AG09309 (cell line): ENCODE measurements at regions not wholly inside any gene's neighbourhood (a gene's known extent, or its start where the extent isn't known, plus 50 kb on each side); places are given as distances from the start of the nearest gene placed in this dataset.
A peak's percentile ranks its signal among the peaks of the same experiment; 100 is the strongest.

Source experiments
- DNase-seq: peaks from one replicate; pipeline ENCODE4 v3.0.0-alpha.2; 2010; ENCODE audit warnings: low read depth
- H3K4me3 ChIP-seq: 2 replicates; pipeline ENCODE4 v1.5.1; 2011; ENCODE audit warnings: mild to moderate bottlenecking, low read depth, low read length, moderate library complexity; ENCODE audit not compliant: control insufficient read depth
- TF ChIP-seq, protein P1 (sequence below): IDR thresholded peaks from 2 replicates; pipeline ENCODE4 v1.5.1; 2011; ENCODE audit warnings: mild to moderate bottlenecking, low read depth, low read length, inconsistent platforms; ENCODE audit not compliant: insufficient read depth, control insufficient read depth; ENCODE audit errors: missing control alignments

DNA sequence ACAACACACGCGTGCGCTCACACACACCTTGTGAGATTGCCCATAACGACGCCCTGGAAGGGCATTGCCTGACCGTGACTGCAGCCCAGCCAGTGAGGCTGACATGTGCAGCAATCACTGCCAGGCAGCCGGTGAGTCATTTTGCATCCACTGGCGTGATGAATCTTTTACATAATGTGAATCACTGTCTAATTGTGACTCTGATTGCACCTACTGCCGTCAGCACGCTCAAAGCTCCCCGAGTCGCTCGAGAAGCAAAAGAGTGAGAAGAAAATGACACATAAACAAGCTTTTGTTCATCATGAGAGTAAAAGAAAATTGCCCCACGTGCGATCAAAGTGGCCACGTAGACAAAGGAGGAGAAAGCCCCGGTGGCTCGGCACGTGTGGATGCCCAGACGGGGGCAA lies 117.4 kb upstream of the PFKP start:
- TF ChIP-seq, protein P1, sequence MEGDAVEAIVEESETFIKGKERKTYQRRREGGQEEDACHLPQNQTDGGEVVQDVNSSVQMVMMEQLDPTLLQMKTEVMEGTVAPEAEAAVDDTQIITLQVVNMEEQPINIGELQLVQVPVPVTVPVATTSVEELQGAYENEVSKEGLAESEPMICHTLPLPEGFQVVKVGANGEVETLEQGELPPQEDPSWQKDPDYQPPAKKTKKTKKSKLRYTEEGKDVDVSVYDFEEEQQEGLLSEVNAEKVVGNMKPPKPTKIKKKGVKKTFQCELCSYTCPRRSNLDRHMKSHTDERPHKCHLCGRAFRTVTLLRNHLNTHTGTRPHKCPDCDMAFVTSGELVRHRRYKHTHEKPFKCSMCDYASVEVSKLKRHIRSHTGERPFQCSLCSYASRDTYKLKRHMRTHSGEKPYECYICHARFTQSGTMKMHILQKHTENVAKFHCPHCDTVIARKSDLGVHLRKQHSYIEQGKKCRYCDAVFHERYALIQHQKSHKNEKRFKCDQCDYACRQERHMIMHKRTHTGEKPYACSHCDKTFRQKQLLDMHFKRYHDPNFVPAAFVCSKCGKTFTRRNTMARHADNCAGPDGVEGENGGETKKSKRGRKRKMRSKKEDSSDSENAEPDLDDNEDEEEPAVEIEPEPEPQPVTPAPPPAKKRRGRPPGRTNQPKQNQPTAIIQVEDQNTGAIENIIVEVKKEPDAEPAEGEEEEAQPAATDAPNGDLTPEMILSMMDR = no peak
- DNase-seq = peak; percentile 64
- H3K4me3 ChIP-seq = no peak overlapping the region

DNA sequence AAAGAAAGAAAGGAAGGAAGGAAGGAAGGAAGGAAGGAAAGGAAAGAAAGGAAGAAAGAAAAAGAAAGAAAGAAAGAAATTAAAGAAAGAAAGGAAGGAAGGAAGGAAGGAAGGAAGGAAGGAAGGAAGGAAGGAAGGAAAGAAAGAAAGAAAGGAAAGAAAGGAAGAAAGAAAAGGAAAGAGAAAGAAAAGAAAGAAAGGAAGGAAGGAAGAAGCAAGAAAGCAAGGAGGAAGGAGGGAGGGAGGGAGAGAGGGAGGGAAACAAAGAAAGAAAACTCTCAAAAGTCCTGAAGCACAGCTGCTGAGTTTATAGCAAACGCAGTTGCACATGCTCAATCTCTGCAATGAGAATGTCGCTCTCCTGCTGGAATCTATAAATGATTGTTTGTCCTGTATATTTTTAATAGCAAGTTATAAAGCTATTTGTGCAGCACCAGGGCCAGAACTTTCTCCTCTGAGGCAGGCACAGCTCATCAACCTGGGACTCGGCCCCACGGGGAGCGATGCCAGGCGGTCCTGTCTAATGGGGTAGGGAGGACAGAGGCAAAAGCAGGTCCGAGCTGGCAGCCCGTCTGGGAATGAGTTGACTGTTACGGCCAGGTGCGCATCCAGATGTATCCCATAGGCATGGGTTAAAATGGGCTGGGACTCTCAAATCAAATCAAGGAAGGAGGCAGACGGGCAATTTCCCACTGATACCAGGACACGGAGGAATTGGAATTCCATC lies 118.0 kb upstream of the PFKP start:
- DNase-seq = no peak
- H3K4me3 ChIP-seq = no peak overlapping the region
- TF ChIP-seq, protein P1 = no peak

DNA sequence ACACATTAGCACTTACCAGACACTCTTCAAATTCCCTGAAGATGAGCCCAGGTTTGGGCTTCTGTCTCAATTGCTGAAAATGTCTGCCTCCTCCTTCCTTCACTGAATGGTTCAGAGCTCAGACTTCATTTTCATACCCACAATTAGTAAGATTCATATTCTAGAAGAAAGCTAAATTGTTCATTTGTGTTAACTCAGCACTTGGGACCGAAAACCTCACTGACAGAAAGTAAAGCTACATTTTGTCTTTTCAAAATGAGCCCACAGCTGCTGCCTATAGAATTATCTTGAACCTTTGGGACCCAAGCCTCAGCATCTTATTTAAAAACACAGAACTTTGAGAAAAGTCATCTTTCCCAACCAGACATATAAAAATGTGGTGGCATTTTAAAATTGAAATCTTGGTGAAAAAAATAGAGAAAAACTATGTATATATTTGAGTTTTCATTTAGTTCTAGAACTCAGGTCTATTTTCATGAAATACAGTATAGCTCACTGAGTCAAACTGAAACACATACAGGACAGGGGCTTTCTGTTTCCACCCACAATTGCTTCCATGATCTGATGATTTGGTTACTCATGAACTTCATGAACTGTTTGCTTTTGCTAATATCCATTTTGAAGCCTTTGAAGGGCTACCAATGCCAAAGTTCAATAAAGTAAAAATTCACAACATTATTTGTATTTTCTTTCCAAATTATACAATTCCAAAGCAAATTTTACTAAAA lies 119.1 kb upstream of the PFKP start:
- H3K4me3 ChIP-seq = no peak overlapping the region
- TF ChIP-seq, protein P1 = no peak
- no peak for DNase-seq

DNA sequence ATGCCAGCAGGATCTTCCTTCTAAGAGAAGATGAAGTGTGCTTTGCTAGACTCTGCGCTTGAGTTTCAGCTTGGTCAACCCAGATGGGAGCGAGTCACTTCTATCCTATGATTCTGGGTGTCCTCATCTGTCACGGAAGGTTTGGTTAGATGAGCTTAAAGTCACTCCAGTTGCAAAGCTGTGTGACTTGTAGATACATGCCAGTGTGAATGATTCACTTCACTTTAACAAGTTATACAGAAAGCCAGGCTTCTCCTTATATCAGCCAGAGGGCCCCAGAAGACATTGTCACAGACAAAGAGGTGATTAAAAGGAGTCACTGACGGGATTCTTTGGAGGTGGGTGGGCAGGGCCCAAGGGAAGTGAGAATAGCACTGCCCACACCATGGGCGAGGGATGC lies 122.6 kb upstream of the PFKP start:
- H3K4me3 ChIP-seq = no peak overlapping the region
- TF ChIP-seq, protein P1 = no peak
- DNase-seq = no peak

DNA sequence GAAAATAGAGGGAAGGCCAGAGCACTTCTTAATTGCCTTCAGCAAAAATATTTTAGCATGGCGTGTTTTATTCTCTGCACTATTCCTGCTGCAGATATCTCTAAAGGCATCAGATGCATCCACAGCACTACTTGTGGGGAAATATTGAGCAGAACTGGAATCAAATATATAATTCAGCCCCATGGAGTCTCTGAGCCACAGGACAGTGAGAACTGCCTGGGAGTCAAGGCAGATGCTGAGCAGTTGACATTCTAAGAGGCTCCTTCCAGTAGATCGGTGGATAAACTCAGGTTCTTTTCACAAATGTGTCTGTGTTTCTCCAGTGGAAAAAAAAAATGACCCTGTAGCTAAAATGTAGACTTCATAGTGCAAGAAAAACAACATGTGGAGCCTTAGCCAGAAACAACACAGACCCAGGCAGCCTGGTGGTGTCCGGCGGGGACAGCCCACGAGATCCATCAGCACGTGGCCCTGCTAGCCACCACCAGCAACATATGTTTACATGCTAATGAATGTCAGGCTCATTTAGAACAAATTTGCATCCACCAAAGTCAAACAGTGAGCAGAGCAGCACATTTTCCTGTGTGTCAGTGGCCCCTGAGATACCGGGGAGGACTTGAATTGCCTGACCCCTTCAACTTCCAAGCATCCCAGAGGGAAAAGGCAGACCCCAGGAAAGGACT lies 123.3 kb upstream of the PFKP start:
- TF ChIP-seq, protein P1 = no peak
- H3K4me3 ChIP-seq = no peak overlapping the region
- no peak for DNase-seq

DNA sequence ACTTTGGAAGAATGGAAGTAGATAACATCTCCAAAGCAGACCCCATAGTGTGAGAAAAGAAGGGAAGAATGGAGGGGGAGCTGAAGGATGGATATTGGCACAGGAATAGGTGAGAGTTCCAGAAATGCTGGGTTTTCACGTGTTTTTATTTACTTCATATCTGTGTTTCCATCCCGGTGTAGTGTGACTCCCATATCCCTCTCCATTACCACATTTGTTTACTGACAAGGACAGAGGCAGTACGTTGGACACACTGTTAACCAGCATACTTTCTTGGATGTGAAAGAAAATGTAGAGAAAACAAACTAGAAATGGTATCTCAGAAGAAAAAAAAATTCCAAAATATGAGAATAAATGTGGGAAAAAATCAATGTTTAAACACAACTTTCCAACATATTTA lies 124.4 kb upstream of the PFKP start:
- TF ChIP-seq, protein P1 = no peak
- no peak for DNase-seq
- no peak overlapping the region for H3K4me3 ChIP-seq
